ENCODE measurements at regions not wholly inside any gene's neighbourhood (a gene's known extent, or its start where the extent isn't known, plus 50 kb on each side); places are given as distances from the start of the nearest gene placed in this dataset.

DNA sequence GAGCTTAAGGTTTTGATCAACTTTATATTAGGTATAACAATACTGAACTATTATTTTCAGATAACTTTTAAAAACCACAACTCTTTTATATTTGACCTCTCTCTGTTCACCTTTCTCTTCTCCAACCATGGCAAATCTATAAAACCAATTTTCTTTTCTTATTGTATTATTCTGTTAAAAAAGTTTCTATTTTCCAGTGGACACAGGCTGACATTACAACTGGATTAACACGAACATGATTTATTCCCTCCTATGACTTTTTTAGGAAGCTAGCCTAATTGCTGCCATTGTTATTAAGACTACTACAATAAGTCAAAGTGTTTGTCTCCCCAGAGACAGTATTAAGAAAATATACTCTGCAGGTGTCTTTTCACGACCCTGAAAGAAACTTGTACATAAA lies 2291.1 kb upstream of the PCDH20 start:
- H3K27me3 ChIP-seq (ENCODE audit: insufficient read depth, insufficient read length) = no peaks in the 10 kb centered on the region
- no peaks in the 10 kb centered on the region for H3K9me3 ChIP-seq (ENCODE audit: insufficient read depth, low read length)
- H3K36me3 ChIP-seq (ENCODE audit: insufficient read depth, insufficient read length, low read length) = no peaks in the 10 kb centered on the region
- no peak for DNase-seq (ENCODE audit: low read depth, low spot score)
- no peak overlapping the region for H3K9ac ChIP-seq (ENCODE audit: insufficient read length, low read depth)
- H3K4me3 ChIP-seq (ENCODE audit: insufficient read length, low read depth) = no peak overlapping the region
- TF ChIP-seq YY1 (IDR thresholded peaks at IDR 0.05; ENCODE audit: insufficient read depth, insufficient read length) (no peak), SUZ12 (IDR thresholded peaks at IDR 0.05; ENCODE audit: extremely low read depth, insufficient read depth, insufficient read length) (no peak), ZNF274 (IDR thresholded peaks at IDR 0.05; ENCODE audit: low read depth, low read length) (no peak)
- H3K4me1 ChIP-seq (ENCODE audit: insufficient read depth, insufficient read length) = no peaks in the 10 kb centered on the region

DNA sequence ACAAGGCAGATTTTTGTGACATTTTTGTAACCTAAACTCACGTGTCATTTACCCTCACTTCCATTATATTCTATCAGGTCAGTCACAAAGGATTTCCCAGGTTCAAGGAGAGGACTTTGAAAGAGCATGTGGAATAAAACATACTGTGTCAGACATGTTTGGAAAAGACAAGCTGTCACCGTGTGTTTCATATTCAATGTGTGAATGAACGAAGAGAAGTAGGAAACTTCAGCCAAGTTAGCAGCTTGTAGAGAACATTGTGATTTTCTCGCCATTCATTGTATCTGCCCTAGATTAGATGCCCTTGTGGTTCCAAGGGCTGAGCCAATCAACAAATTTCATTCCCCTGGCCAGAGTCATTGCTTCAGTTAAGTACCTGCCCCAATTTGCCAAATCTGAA lies 2288.9 kb upstream of the PCDH20 start:
- Histone ChIP-seq H3K27me3 (ENCODE audit: insufficient read depth, insufficient read length) (no peaks in the 10 kb centered on the region), H3K9me3 (ENCODE audit: insufficient read depth, low read length) (no peaks in the 10 kb centered on the region), H3K9ac (ENCODE audit: insufficient read length, low read depth) (no peak overlapping the region), H3K36me3 (ENCODE audit: insufficient read depth, insufficient read length, low read length) (no peaks in the 10 kb centered on the region), H3K4me1 (ENCODE audit: insufficient read depth, insufficient read length) (no peaks in the 10 kb centered on the region), H3K4me3 (ENCODE audit: insufficient read length, low read depth) (no peak overlapping the region)
- no peak for DNase-seq (ENCODE audit: low read depth, low spot score)
- TF ChIP-seq YY1 (IDR thresholded peaks at IDR 0.05; ENCODE audit: insufficient read depth, insufficient read length) (no peak), ZNF274 (IDR thresholded peaks at IDR 0.05; ENCODE audit: low read depth, low read length) (no peak), SUZ12 (IDR thresholded peaks at IDR 0.05; ENCODE audit: extremely low read depth, insufficient read depth, insufficient read length) (no peak)

DNA sequence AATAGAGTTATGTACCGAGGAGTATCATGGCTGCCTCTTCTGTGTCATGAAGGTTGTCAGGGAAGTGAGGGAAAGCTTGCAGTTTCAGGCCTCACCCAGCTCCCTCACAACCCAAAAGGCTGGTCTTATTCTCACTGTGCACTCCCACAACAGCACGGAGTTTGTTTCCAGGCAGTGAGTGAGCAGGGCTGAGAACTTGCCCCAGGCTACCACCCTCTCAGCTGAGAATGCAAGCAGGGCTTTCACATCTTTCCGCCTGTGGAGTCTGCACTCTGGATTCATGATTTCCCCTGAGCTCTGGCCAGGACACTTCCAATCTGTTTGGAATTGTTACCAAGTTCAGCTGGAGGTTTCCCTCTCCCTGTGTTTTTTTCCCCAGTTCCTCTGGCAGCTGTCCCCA lies 2284.7 kb upstream of the PCDH20 start:
- peak; percentile 6 for DNase-seq (ENCODE audit: low read depth, low spot score)
- Histone ChIP-seq H3K4me3 (ENCODE audit: insufficient read length, low read depth) (no peak overlapping the region), H3K27me3 (ENCODE audit: insufficient read depth, insufficient read length) (no peaks in the 10 kb centered on the region), H3K36me3 (ENCODE audit: insufficient read depth, insufficient read length, low read length) (no peaks in the 10 kb centered on the region), H3K4me1 (ENCODE audit: insufficient read depth, insufficient read length) (no peaks in the 10 kb centered on the region), H3K9ac (ENCODE audit: insufficient read length, low read depth) (no peak overlapping the region), H3K9me3 (ENCODE audit: insufficient read depth, low read length) (no peaks in the 10 kb centered on the region)
- no peak for TF ChIP-seq ZNF274 (IDR thresholded peaks at IDR 0.05; ENCODE audit: low read depth, low read length)
- no peak for TF ChIP-seq YY1 (IDR thresholded peaks at IDR 0.05; ENCODE audit: insufficient read depth, insufficient read length)
- TF ChIP-seq SUZ12 (IDR thresholded peaks at IDR 0.05; ENCODE audit: extremely low read depth, insufficient read depth, insufficient read length) = no peak

DNA sequence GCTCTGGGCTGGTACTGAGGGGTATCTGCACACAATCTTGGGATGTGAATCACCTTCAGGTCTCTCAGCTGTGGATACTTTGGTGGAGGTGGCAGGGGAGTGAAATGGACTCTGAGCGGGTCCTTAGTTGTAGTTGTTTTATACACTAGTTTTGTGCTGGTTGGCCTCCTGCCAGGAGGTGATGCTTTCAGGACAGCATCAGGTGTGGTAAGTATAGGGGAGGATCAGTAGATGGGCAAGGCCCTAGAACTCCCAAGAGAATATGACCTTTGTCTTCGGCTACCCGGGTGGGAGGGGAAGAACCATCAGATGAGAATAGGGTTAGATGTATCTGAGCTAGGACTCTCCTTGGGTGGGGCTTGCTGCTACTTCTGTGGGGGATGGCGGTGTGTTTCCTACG lies 2284.3 kb upstream of the PCDH20 start:
- H3K27me3 ChIP-seq (ENCODE audit: insufficient read depth, insufficient read length) = no peaks in the 10 kb centered on the region
- no peaks in the 10 kb centered on the region for H3K36me3 ChIP-seq (ENCODE audit: insufficient read depth, insufficient read length, low read length)
- no peaks in the 10 kb centered on the region for H3K9me3 ChIP-seq (ENCODE audit: insufficient read depth, low read length)
- no peak for TF ChIP-seq SUZ12 (IDR thresholded peaks at IDR 0.05; ENCODE audit: extremely low read depth, insufficient read depth, insufficient read length)
- no peak for TF ChIP-seq YY1 (IDR thresholded peaks at IDR 0.05; ENCODE audit: insufficient read depth, insufficient read length)
- no peak for TF ChIP-seq ZNF274 (IDR thresholded peaks at IDR 0.05; ENCODE audit: low read depth, low read length)
- DNase-seq (ENCODE audit: low read depth, low spot score) = no peak
- no peak overlapping the region for H3K9ac ChIP-seq (ENCODE audit: insufficient read length, low read depth)
- H3K4me1 ChIP-seq (ENCODE audit: insufficient read depth, insufficient read length) = no peaks in the 10 kb centered on the region
- no peak overlapping the region for H3K4me3 ChIP-seq (ENCODE audit: insufficient read length, low read depth)

DNA sequence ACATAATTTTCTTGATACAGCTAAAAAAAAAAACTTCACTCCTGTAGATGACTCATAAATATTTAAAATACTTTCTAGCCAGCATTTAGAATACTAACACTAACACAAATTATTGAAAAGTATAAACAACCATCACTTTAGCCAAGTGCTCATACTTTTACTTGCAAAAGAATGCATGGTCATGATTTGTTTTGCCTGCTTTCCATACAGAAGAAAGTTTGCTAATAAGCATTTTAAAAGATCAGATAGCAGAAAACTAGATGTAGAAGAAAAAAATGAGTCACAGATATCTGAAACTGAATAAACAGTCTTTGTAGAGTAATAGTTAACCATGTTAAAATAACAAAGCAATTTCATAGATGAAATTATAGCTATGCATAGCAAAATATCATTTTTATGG lies 2280.4 kb upstream of the PCDH20 start:
- Histone ChIP-seq H3K4me1 (ENCODE audit: insufficient read depth, insufficient read length) (no peaks in the 10 kb centered on the region), H3K4me3 (ENCODE audit: insufficient read length, low read depth) (no peak overlapping the region), H3K27me3 (ENCODE audit: insufficient read depth, insufficient read length) (no peaks in the 10 kb centered on the region), H3K36me3 (ENCODE audit: insufficient read depth, insufficient read length, low read length) (no peaks in the 10 kb centered on the region), H3K9ac (ENCODE audit: insufficient read length, low read depth) (no peak overlapping the region), H3K9me3 (ENCODE audit: insufficient read depth, low read length) (no peaks in the 10 kb centered on the region; the same call in 1 of the 2 replicates)
- TF ChIP-seq ZNF274 (IDR thresholded peaks at IDR 0.05; ENCODE audit: low read depth, low read length) (no peak), SUZ12 (IDR thresholded peaks at IDR 0.05; ENCODE audit: extremely low read depth, insufficient read depth, insufficient read length) (no peak), YY1 (IDR thresholded peaks at IDR 0.05; ENCODE audit: insufficient read depth, insufficient read length) (no peak)
- no peak for DNase-seq (ENCODE audit: low read depth, low spot score)

DNA sequence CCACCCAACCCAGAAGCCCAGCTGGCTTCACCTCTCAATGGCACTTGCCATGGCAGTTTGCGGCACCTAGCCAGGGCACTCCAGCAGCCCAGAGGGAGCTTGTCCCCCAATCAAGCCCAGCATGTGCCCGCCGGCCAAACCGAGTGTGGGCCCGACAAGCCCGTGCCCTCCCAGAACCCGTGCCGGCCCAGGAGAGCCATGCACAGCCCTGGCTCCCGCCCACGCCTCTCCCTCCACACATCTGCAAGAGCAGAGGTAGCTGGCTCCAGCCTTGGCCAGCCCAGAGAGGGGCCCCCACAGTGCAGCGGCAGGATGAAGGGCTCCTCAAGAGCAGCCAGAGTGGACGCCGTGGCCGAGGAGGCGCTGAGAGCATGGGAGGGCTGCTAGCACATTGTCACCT lies 2278.0 kb upstream of the PCDH20 start:
- H3K9me3 ChIP-seq (ENCODE audit: insufficient read depth, low read length) = no peaks in the 10 kb centered on the region; the same call in 1 of the 2 replicates
- no peaks in the 10 kb centered on the region for H3K27me3 ChIP-seq (ENCODE audit: insufficient read depth, insufficient read length)
- no peaks in the 10 kb centered on the region for H3K36me3 ChIP-seq (ENCODE audit: insufficient read depth, insufficient read length, low read length)
- no peak for DNase-seq (ENCODE audit: low read depth, low spot score)
- H3K4me3 ChIP-seq (ENCODE audit: insufficient read length, low read depth) = no peak overlapping the region
- no peaks in the 10 kb centered on the region for H3K4me1 ChIP-seq (ENCODE audit: insufficient read depth, insufficient read length)
- no peak for TF ChIP-seq SUZ12 (IDR thresholded peaks at IDR 0.05; ENCODE audit: extremely low read depth, insufficient read depth, insufficient read length)
- TF ChIP-seq ZNF274 (IDR thresholded peaks at IDR 0.05; ENCODE audit: low read depth, low read length) = no peak
- TF ChIP-seq YY1 (IDR thresholded peaks at IDR 0.05; ENCODE audit: insufficient read depth, insufficient read length) = no peak
- H3K9ac ChIP-seq (ENCODE audit: insufficient read length, low read depth) = no peak overlapping the region

DNA sequence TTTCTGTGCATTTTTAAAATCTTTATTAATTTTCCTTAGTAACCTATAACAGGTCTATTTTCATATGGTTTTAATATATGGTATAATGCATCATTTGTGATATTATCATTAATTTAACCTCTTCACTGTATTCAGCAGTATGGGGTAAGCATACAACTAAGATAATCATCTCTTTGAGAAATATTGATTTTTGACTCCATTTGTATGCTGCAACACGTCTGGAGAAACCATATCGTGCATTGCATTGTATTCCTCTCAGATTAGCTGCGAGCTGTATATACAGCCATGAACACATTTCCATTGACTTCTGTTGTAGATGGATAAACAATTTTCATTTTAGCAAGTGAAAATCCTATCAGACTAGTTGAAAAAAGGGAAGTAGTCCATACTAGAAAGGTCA lies 2275.8 kb upstream of the PCDH20 start:
- Histone ChIP-seq H3K9ac (ENCODE audit: insufficient read length, low read depth) (no peak overlapping the region), H3K36me3 (ENCODE audit: insufficient read depth, insufficient read length, low read length) (no peaks in the 10 kb centered on the region), H3K27me3 (ENCODE audit: insufficient read depth, insufficient read length) (no peaks in the 10 kb centered on the region), H3K9me3 (ENCODE audit: insufficient read depth, low read length) (no peaks in the 10 kb centered on the region; the same call in 1 of the 2 replicates), H3K4me1 (ENCODE audit: insufficient read depth, insufficient read length) (no peaks in the 10 kb centered on the region), H3K4me3 (ENCODE audit: insufficient read length, low read depth) (no peak overlapping the region)
- no peak for DNase-seq (ENCODE audit: low read depth, low spot score)
- TF ChIP-seq ZNF274 (IDR thresholded peaks at IDR 0.05; ENCODE audit: low read depth, low read length) (no peak), YY1 (IDR thresholded peaks at IDR 0.05; ENCODE audit: insufficient read depth, insufficient read length) (no peak), SUZ12 (IDR thresholded peaks at IDR 0.05; ENCODE audit: extremely low read depth, insufficient read depth, insufficient read length) (no peak)
